ENCODE measurements at regions not wholly inside any gene's neighbourhood (a gene's known extent, or its start where the extent isn't known, plus 50 kb on each side); places are given as distances from the start of the nearest gene placed in this dataset.

DNA sequence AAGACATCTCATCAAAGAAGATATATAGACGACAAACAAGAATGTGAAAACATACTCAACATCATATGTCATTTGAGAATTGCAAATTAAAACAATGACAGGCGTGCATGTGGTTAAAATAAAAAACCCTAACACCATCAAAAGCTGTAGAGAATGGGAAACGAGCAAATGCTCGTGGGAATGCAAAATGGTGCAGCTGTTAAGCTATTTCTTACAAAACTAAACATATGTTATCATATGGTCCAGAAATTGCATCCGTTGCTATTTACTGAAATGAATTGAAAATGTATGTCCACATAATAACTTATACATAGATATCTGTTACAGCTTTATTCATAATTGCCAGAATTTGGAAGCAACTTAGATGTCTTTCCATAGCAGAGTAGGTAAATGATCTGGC is 574.4 kb downstream of the TNS3 start:
- TF ChIP-seq POLR2A (IDR thresholded peaks at IDR 0.05), result no peak
- TF ChIP-seq, protein P1, sequence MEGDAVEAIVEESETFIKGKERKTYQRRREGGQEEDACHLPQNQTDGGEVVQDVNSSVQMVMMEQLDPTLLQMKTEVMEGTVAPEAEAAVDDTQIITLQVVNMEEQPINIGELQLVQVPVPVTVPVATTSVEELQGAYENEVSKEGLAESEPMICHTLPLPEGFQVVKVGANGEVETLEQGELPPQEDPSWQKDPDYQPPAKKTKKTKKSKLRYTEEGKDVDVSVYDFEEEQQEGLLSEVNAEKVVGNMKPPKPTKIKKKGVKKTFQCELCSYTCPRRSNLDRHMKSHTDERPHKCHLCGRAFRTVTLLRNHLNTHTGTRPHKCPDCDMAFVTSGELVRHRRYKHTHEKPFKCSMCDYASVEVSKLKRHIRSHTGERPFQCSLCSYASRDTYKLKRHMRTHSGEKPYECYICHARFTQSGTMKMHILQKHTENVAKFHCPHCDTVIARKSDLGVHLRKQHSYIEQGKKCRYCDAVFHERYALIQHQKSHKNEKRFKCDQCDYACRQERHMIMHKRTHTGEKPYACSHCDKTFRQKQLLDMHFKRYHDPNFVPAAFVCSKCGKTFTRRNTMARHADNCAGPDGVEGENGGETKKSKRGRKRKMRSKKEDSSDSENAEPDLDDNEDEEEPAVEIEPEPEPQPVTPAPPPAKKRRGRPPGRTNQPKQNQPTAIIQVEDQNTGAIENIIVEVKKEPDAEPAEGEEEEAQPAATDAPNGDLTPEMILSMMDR (IDR thresholded peaks at IDR 0.05), result no peak

All from adrenal gland (tissue), 5 donors.